ENCODE measurements at regions not wholly inside any gene's neighbourhood (a gene's known extent, or its start where the extent isn't known, plus 50 kb on each side); places are given as distances from the start of the nearest gene placed in this dataset.

GRCh38 chr11:110939471-110939870 is 227.2 kb upstream of the ARHGAP20 start:
- TF ChIP-seq, protein P1, sequence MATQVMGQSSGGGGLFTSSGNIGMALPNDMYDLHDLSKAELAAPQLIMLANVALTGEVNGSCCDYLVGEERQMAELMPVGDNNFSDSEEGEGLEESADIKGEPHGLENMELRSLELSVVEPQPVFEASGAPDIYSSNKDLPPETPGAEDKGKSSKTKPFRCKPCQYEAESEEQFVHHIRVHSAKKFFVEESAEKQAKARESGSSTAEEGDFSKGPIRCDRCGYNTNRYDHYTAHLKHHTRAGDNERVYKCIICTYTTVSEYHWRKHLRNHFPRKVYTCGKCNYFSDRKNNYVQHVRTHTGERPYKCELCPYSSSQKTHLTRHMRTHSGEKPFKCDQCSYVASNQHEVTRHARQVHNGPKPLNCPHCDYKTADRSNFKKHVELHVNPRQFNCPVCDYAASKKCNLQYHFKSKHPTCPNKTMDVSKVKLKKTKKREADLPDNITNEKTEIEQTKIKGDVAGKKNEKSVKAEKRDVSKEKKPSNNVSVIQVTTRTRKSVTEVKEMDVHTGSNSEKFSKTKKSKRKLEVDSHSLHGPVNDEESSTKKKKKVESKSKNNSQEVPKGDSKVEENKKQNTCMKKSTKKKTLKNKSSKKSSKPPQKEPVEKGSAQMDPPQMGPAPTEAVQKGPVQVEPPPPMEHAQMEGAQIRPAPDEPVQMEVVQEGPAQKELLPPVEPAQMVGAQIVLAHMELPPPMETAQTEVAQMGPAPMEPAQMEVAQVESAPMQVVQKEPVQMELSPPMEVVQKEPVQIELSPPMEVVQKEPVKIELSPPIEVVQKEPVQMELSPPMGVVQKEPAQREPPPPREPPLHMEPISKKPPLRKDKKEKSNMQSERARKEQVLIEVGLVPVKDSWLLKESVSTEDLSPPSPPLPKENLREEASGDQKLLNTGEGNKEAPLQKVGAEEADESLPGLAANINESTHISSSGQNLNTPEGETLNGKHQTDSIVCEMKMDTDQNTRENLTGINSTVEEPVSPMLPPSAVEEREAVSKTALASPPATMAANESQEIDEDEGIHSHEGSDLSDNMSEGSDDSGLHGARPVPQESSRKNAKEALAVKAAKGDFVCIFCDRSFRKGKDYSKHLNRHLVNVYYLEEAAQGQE (IDR thresholded peaks at IDR 0.05; ENCODE audit: low read depth, low read length) = no peak
- no peak for TF ChIP-seq SP1 (IDR thresholded peaks at IDR 0.05; ENCODE audit: low read depth, low read length)
- no peak for TF ChIP-seq PRDM15 (CRISPR knock-in tag; IDR thresholded peaks at IDR 0.05)
- TF ChIP-seq CTCF (IDR thresholded peaks at IDR 0.05 in 2 of 3, conservative IDR thresholded peaks at IDR 0.05 in 1 of 3; ENCODE audit: control insufficient read depth in 2 of 3, extremely low read depth in 1 of 3, insufficient read depth in 1 of 3, low read depth in 3 of 3, low read length in 3 of 3) = no peak
- TF ChIP-seq ZNF384 (IDR thresholded peaks at IDR 0.05; ENCODE audit: borderline replicate concordance, low read depth, low read length) = no peak
- no peak for TF ChIP-seq POLR2AphosphoS5 (IDR thresholded peaks at IDR 0.05; ENCODE audit: low read length)
- no peak for TF ChIP-seq MTA3 (IDR thresholded peaks at IDR 0.05; ENCODE audit: borderline replicate concordance, low read length)
- TF ChIP-seq NR2C2 (IDR thresholded peaks at IDR 0.05; ENCODE audit: borderline replicate concordance, control insufficient read depth, insufficient read length, low read depth) = no peak
- TF ChIP-seq EZH2 (IDR thresholded peaks at IDR 0.05; ENCODE audit: borderline replicate concordance, control insufficient read depth, low read depth, low read length) = no peak
- no peak for TF ChIP-seq YY1 (IDR thresholded peaks at IDR 0.05; ENCODE audit: low read depth, low read length)
- TF ChIP-seq EP300 (IDR thresholded peaks at IDR 0.05; ENCODE audit: borderline replicate concordance in 1 of 2, control insufficient read depth in 1 of 2, low read depth in 2 of 2, low read length in 2 of 2) = no peak
- TF ChIP-seq POLR2AphosphoS2 (IDR thresholded peaks at IDR 0.05; ENCODE audit: low read depth, low read length) = no peak
- TF ChIP-seq E2F8 (IDR thresholded peaks at IDR 0.05; ENCODE audit: low read depth, partially characterized antibody) = no peak

Measured in GM12878 (cell line).